GM23248 (cell line): ENCODE measurements at regions not wholly inside any gene's neighbourhood (a gene's known extent, or its start where the extent isn't known, plus 50 kb on each side); places are given as distances from the start of the nearest gene placed in this dataset.

Experiments
- EZH2 ChIP-seq: fragments of 200-600 bp; sonication (generic); IDR thresholded peaks from 2 replicates; pipeline ENCODE4 v1.6.1; 2018; ENCODE audit warnings: antibody characterized with exemption, mild to moderate bottlenecking; ENCODE audit not compliant: insufficient read depth, poor library complexity, severe bottlenecking
- EZH2phosphoT487 ChIP-seq: fragments of 200-600 bp; sonication (generic); IDR thresholded peaks from 2 replicates; pipeline ENCODE4 v1.6.1; 2018; ENCODE audit warnings: antibody characterized with exemption, moderate library complexity, mild to moderate bottlenecking, low read depth; ENCODE audit not compliant: insufficient read depth

DNA sequence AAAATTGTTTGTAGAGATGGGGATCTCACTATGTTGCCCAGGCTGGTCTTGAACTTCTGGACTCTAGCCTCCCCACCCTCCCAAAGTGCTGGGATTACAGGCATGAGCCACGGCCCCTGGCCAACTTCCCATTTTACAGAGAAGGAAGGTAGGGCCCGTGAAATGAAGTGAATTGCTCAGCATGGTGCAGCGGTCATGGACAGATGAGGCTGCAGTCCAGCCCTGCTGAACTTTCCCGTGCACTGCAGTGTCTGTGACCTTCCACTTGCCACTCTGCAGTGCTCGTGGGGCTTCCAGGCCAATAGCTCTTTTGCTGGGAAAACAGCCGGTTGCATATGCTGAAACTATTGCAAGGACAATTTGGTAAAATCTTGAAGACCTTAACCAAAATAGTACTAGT, 454.4 kb upstream of the FAT1 start:
- TF ChIP-seq EZH2 (no peak), EZH2phosphoT487 (no peak)
